ENCODE measurements at regions not wholly inside any gene's neighbourhood (a gene's known extent, or its start where the extent isn't known, plus 50 kb on each side); places are given as distances from the start of the nearest gene placed in this dataset.

- TF ChIP-seq CTCF (IDR thresholded peaks at IDR 0.05) (no peak), ATF3 (CRISPR knock-in tag; conservative IDR thresholded peaks at IDR 0.05) (no peak), TP53 (CRISPR knock-in tag; IDR thresholded peaks at IDR 0.05) (no peak), MXD4 (CRISPR knock-in tag; IDR thresholded peaks at IDR 0.05; ENCODE audit: borderline replicate concordance) (no peak), ZNF396 (CRISPR knock-in tag; IDR thresholded peaks at IDR 0.05; ENCODE audit: borderline replicate concordance) (no peak), ZNF263 (CRISPR knock-in tag; IDR thresholded peaks at IDR 0.05; ENCODE audit: low read depth) (no peak), MAX (CRISPR knock-in tag; IDR thresholded peaks at IDR 0.05) (no peak), RORB (CRISPR knock-in tag; IDR thresholded peaks at IDR 0.05) (no peak), JUN (CRISPR knock-in tag; IDR thresholded peaks at IDR 0.05) (no peak), ATF2 (CRISPR knock-in tag; IDR thresholded peaks at IDR 0.05; ENCODE audit: borderline replicate concordance, low read depth) (no peak), USF2 (CRISPR knock-in tag; IDR thresholded peaks at IDR 0.05) (no peak), IRF2 (CRISPR knock-in tag; IDR thresholded peaks at IDR 0.05; ENCODE audit: borderline replicate concordance, low read depth) (no peak)
Measured at GRCh38 chr6:104046426-104046825, 813.3 kb downstream of the HACE1 start.

Data from WTC11 (cell line).